Colon (tissue), 2 donors: ENCODE measurements at regions not wholly inside any gene's neighbourhood (a gene's known extent, or its start where the extent isn't known, plus 50 kb on each side); places are given as distances from the start of the nearest gene placed in this dataset.
"Not testable (repeated sequence)": the region's sequence is repeated elsewhere in the genome, so short reads cannot be mapped to it uniquely, and the experiment has no call there.

ENCODE experiments used
- FAIRE-seq: peaks from 2 replicates; lab custom pipeline; 2012; peaks lifted over from hg19 to GRCh38; lab: Jason Lieb, UNC
- donor health status: control.
- donor health status: control.

DNA sequence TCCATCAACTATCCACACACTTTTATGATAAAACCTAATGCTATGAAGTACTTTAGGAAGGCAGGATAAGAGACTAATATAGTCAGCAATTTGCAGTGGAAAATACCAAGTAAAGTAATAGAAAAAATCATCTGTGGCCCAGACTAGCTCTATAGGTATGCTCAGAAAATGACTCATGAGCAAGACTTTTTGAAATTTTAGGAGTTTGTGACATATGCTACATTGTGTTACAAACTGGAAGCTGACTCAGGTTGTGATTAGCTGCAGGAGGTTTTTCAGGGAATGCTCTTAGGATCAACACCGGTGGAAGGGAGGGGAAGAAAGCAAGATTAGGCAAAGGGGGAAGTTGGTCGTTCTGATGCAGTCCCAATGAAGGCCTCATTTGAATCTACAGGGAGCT, 56.1 kb downstream of the FEZF1 start:
- no peak for FAIRE-seq

DNA sequence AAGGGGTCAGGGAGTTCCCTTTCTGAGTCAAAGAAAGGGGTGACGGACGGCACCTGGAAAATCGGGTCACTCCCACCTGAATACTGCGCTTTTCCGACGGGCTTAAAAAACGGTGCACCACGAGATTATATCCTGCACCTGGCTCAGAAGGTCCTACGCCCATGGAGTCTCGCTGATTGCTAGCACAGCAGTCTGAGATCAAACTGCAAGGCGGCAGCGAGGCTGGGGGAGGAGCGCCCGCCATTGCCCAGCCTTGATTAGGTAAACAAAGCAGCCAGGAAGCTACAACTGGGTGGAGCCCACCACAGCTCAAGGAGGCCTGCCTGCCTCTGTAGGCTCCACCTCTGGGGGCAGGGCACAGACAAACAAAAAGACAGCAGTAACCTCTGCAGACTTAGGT, 65.8 kb downstream of the FEZF1 start:
- FAIRE-seq = not testable (repeated sequence)

DNA sequence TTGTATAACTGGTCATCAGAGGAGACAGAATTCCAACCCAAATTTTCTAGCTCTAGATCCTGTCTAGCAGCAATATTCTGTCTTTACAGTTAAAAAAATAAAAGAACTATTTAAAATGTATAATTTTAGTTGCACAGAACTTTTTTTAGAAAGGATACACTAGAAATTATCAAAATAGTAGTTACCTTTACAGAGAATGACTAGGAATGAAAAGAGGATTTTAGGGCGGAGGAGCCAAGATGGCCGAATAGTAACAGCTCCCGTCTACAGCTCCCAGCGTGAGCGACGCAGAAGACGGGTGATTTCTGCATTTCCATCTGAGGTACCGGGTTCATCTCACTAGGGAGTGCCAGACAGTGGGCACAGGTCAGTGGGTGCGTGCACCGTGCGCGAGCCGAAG, 66.3 kb downstream of the FEZF1 start:
- not testable (repeated sequence) for FAIRE-seq

DNA sequence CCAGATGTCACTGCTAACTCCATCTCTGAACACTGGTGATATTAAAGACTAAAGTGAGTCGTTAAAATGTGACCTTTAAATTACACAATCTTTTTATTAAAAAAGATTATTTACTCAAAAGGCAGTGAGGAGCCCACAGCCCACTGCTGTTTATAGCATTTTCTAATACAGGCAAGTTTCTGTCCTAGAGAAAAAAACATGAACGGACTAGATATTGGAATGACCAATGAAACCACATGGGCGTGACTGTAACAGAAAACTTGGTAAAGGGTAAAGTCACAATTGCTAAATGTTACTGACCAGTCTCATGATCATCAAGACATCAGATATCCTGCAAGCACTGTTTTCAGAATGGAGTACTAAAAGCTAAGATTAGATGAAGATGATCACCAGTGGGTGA, 78.7 kb downstream of the FEZF1 start:
- FAIRE-seq = no peak

DNA sequence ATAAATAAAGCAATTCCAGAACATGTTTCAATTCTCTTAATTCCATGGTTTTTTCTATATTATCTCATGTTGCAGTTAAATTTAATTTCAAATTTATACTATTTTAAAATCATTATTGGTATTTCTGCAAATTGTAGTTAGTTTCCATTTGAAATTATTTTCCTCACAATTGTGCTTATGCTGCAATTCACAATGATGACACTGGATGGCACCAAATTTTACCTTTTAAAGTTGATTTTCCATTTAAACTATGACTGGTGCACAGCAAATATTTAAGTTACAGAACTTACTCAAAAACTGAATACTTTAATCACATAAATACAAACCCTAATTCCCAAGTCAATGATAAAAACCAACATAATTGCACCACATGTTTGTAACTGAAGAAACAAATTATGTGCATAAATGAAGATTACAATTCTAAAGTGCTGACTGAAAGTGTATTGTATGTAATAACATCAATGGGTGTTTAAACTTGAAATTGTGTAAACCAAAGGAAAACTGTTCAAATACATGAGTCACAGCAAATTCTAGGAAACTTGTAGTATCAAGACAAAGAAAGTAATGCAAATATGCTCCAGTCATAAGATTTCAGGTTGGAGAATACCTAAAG, 75.3 kb upstream of the AASS start:
- peak; percentile 45 for FAIRE-seq

DNA sequence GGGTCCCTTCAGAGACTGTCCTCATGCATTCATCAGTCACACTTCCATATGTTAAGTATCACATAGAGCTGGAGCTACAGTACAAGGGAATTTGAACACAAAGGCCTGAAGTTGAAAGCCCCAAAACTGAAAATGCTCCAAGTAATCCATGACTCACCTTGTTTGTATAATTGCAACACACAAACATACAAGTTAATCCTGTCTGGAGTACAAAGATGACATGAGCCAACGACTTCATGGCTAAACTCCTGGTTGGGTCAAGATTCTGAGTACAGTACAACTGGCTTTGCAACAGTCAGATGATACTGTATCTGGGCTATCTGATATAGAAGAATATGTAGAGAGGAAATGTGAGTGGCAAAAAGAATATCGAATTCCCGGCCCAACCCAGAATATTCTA, 73.1 kb upstream of the AASS start:
- FAIRE-seq = no peak

DNA sequence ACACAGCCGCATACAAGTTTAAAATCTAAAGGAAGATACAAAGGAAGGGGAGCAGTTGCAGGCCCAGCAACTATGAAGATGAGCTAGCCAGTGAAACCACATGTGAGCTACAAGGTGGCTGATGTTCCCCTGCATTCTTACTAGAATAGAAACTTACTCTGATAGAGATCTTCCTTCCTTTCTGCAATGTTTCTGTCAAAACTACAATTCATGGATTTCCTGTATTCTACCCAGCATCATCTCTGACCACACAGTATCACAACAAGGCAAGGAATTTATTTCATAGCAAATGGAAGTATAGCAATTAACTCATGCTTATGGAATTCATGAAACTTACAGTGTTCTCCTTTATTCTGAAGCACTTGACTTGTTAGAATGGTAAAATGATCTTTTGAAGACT, 68.7 kb upstream of the AASS start:
- FAIRE-seq = no peak

DNA sequence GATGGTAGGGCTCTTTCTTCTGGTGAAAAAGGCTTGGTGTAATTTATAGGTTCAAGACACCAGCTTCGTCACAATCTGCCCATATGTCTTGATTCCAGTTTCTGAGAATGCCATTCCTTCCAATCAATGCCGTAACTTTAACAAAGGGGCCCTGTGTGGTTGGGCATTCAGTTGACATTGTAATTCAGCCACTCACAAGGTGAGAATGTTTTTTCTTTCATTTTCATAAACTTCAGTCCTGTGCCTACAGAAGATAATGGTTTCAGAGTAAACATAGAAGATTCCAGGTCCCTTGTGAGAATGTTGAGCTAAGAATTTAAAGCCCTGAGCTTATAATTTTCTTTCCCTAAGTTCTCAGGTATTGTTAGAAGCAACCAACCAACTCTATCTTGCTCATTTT, 67.3 kb upstream of the AASS start:
- no peak for FAIRE-seq

DNA sequence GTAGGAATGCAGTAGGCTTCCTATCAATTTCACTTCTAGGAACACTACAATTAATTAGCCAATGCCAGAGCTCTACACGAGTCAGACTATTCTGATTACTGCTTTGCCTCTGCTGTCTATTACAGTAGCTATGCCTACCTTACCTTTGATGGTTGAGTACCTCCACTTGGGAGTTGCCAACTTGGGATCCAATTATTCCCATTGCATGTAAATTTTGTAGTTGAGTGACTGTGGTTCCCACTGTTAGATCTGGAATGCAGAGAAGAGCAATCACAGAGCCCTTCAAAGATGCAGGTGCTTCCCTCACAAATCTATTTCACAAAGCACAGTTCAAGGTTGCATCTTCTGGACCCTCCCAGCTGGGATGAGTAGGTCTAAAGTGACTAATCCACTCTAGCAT, 62.9 kb upstream of the AASS start:
- no peak for FAIRE-seq

DNA sequence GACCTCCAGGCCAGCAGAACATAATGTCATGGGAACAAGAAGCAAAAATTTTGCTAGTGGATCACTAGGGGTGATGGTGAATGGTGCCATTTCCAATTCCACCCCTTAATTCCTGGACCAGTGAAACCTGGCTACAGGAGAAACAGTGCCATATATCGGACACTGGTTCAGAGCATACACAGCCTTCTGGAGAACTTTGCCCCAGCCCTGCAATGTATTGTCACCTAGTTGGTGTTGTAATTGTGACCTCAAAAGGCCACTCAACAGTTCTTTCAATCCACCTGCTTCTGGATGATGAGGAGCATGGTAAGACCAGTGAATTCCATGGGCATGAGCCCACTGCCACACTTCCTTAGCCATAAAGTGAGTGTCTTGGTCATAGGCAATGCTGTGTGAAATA, 59.8 kb upstream of the AASS start:
- FAIRE-seq = no peak

DNA sequence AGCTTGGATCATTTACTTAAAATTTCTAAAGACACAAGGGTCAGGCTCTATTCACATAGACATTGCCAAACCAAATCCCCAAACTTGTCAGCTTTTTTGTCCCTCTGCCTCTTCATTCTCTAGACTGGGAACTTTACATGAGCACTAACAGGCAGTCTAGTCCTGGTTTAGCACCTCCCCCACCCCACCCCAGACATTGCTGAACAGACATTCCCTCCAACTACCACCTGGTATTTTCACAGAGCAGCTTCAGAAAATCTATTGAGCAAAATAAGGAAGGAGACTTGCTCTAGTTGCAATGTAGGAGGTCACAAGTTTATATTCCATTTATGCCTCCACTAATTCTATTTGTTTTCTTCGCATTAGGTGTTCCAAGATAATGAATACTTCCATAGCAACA, 56.8 kb upstream of the AASS start:
- no peak for FAIRE-seq

DNA sequence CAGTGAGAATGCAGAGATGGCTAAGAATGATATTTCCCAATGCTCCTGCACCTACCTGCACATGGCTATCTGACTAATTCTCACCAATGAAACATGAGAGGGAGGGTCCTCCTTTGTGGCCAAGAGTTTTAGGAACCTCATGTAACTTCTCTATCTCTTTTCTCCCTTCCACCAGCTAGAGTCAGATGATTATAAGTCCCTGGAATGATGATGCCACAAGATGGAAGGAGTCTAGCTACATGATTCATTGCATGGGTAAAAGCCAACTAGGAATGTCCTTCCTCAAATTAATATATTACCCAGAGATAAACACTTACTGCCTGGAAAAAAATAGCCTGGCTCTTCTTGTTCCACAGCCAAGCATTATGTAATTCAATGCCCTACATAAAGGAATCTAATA, 55.1 kb upstream of the AASS start:
- no peak for FAIRE-seq

DNA sequence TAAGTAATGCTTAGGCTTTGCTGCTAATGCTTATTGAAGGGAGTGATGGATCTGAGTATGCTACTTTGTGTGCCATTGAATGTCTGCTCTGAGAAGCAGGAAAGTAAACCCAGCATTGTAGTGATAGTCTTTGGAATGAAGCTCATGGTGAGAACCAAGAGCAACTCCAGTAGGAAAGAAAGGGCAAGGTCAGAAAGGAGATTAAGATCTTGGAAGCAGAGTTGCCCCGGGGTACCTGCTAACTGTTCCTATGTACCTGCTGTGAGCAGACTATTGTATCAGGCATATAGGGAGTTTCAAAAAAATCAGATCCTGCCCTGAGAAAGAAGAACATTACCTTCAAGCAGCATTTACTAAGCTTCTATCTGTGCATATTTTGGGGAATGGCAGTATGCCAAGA, 54.5 kb upstream of the AASS start:
- no peak for FAIRE-seq
